LHCN-M2 (cell line): ENCODE measurements at regions not wholly inside any gene's neighbourhood (a gene's known extent, or its start where the extent isn't known, plus 50 kb on each side); places are given as distances from the start of the nearest gene placed in this dataset.
"Not testable (repeated sequence)": the region's sequence is repeated elsewhere in the genome, so short reads cannot be mapped to it uniquely, and the experiment has no call there.

Experiments
- DNase-seq: peaks from one replicate; pipeline ENCODE4 v3.0.0-alpha.2; 2012; ENCODE audit warnings: low read depth

DNA sequence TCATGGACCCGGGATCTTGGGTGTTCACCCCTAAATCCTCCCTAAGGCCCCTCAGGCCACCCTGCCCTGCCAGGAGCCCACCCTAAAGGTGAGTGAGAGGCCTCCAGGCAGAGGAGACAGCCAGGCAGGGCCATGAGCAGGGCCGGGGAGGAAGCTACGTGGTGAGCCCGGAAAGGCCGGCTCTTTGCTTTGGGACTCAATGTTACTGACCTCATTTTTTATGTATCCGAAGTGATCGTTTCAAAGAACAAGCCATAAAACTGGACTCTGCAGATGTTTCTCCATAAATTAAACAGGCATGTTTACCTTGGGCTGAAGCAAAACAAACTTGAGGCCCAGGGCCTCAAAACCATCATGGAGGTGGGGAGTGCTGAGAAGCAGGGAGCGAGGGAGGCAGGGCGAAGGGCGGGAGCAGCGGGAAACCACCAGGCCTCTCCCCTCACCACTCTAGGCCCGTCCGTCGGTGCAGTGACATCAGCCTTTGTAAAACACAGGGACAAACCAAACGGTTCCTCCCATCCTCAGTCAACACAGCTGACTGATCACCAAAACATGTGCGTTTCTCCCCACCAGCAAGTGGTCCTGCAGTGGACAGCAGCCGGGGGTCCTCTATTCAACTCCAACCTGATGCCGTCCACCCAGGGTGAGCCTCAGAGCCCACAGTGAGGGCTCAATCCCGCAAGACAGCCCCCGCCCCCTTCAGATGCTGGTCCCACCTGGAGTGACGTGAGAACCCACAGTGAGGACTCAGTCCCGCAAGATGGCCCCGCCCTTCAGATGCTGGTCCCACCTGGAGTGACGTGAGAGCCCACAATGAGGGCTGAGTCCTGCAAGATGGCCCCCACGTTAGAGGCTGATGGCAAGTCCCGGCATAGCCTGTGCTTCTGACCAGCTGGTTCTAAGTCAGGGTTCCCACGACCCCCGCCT lies 102.9 kb upstream of the LRPAP1 start:
- DNase-seq = no peak

DNA sequence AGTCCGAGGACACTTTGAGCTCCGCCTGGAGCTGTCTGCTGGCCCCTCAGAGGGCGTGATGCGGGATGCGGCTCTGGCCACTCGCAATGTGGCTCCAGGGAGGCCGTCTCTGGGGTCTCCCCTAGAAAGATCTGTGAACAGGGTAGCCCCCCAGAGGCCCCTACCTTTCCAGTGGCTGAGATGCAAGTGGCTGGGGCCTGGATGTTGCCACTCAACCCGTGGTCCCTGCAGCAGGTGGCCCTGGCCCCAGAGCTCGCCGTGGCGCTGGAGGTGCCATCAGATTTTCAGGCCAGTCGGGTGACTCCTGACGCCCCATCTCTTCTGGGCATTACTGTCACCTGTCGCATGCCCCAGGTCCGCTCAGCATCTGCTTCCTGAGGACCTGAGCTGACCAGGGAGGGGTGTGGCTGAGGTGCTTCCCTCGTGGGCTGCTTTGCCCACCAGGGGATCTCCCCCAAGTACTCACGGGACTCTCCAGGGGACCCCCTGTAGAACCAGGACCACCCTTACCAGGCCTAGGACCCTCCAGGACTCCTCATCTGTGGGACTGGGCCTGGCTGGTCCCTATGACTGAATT lies 102.1 kb upstream of the LRPAP1 start:
- no peak for DNase-seq

DNA sequence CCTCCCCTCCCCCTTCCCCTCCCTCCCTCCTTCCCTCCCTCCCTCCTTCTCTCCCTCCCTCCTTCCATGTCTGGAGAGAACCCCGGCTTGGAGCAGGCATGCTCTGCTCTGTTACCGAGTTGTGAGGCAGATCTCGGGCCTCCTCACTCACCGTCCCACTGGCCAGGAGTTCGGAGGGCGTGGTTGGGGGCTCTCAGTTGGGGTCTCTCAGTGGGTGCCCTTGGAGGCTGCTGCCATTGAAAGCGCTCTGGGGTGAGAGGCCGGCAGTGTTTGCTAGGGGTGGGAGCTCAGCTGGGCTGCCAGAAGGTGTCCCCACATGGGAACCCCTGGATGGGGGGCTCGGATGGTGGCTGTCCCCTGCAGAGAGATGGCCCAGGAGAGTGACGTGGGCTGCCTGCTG lies 101.1 kb upstream of the LRPAP1 start:
- DNase-seq = not testable (repeated sequence)

DNA sequence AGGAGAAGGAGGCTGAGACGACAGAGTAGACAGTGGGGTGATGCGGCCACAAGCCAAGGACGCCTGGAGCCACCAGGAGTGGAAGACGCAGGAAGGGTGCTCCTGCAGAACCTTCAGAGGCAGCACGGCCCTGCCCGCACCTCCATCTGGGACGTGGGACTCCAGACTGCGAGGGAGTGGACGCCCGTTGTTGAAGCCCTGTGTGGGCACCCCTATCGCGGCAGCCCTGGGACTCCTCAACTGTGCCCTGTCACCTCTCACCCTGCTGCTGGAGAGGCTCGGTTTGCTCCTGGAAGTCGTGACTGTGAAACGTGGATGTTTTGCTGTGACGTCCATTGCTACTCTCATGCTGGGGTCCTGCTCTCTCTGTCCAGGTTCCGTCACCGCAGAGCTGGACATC lies 100.6 kb upstream of the LRPAP1 start:
- not testable (repeated sequence) for DNase-seq

DNA sequence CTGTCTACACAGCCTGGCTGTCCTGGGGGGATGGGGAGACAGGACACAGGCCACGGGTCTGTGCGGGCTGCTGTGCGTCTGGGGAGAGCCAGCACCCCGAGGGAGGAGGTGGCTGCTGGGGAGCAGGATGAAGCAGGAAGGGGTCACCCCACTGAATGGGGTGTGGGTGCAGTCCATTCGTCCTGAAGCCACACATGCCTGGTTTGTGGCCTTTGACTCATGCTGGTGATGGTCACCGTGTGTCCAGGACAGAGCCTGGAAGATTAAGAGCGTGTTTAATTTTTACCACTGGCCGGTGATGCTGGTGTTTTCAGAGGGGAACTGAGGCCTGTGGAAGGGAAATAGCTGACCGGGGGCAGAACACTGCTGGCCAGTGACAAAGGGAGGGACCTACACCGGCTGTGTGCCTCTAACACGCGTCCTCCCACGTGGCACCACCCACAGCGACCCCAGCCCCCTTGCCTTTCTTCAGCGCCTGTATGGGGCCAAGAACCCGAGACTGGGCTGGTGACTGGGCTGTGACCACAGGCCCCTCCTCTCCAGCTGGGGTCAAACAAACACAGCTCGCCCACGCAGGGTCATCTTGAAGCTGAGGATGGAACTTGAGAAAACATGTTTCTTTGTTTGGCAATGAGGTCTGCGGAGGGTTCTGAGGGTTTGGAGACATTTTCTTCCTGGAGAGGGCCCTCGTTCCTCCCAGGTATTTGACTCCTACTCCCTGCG lies 99.5 kb upstream of the LRPAP1 start:
- not testable (repeated sequence) for DNase-seq

DNA sequence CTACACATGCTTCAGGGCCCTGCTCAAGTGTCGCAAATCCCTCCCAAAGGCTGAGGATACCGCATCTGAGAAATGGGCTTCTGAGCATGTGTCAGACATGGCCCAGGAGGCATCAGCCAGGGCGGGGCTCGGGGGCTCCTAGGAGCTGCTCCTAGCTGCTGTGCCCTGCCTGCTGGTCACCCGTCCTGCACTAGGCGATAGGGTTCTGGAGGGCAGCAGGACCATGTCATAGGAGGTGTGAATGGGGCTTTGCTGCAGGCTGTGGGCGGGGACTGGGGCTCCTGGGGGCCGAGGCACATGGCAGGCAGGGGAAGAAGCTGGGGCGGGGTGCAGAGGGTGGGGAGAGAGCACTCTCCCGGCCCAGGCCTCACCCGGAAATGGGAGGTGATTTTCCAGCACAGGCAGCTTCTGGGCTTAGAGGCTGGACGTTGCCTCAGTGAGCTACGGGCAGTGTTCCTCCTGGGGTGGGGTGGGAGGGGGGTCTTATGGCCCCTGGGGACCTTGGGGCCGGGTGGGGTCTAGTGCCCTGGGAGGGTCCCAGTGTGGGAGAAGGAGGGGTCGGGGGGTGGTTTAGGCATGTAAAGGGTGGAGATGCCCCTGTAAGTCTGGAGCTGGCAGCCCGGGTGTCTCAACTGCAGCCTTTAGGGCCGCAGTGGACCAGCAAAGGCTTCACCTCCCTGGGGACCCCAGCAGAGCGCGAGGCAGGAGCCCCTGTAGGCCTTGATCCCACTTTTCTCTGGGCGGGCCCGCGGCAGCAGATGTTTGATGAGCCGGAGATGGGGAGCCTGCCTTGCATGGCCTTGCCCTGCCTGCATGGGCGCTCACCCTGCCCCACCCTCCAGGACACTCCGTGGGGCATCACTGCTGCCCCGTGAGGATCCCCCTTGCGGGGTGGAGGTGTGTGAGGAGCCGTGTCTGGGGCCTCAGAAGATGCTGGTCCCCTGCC lies 98.6 kb upstream of the LRPAP1 start:
- DNase-seq = no peak

DNA sequence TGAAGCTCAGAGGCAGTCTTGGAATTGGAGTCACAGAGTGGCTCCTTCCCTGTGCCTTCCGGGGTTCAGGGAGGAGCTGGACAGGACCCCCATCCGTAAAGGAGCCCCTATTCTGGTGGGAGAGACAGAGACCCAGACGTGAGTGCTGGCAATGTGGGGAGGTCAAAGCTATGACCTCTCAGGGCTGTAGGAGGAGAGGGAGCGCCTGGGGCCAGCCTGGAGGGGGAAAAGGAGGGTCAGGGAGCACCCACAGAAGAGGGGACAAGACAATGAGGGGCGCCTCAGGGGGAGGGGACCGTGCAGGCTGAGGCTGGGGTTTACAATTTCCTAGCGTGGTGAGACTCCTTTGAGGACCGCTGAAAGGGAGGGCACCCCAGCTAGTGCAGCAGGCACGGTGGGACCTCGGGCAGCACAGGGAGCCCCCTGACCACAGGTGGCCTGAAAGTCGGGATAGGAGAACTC lies 97.9 kb upstream of the LRPAP1 start:
- DNase-seq = no peak

DNA sequence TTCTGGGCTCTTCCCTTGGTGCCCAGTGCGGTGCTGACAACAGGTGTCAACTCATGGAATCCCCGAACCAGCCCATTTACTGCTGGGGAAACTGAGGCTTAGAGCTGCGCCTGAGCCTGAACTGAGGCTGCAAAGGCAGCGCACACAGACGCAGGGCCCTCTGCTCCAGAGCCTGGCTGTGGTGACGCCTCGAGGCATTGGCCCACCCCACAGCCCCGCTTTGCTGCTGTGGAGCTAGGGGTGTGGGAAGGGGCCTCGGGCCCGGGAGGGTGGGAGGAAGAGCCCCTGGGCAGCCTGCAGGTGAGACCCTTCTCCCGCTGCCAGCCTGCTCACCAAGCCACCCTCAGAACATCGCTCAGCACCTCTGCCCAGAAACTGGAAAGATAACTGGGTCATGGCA lies 97.4 kb upstream of the LRPAP1 start:
- DNase-seq = no peak

DNA sequence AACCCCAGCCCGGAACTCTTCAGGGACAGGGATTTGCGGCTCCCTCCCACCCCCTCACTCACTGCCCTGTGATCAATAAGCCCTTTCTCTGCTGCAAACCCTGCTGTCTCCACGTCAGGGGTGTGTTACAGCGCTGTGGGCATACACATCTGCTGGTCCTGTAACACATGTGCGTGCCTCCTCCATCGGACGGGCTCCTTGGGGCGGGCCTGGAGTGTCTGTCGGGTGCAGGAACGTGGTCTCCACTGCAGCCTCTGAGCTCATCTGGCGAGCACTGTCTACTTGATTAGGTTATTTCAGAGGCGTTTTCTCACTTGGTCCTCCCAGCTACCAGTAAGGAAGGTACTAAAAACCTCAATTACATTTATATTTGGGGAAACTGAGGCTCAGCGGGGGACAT lies 97.0 kb upstream of the LRPAP1 start:
- DNase-seq = not testable (repeated sequence)

DNA sequence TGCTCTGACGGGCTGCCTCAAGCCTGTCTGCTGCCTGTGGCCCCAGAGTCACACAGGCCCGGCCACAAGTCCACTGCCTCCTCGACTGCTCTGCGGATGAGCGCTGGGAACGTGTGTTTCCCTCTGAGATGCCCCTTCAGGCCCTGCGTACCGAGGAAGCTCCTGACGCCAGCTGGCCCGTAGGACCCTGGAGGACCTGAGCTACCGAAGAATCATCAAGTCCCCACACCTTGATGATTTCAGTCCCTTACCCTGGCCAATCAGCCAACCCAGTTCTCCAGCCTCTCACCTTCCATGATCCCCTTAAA lies 96.6 kb upstream of the LRPAP1 start:
- no peak for DNase-seq

DNA sequence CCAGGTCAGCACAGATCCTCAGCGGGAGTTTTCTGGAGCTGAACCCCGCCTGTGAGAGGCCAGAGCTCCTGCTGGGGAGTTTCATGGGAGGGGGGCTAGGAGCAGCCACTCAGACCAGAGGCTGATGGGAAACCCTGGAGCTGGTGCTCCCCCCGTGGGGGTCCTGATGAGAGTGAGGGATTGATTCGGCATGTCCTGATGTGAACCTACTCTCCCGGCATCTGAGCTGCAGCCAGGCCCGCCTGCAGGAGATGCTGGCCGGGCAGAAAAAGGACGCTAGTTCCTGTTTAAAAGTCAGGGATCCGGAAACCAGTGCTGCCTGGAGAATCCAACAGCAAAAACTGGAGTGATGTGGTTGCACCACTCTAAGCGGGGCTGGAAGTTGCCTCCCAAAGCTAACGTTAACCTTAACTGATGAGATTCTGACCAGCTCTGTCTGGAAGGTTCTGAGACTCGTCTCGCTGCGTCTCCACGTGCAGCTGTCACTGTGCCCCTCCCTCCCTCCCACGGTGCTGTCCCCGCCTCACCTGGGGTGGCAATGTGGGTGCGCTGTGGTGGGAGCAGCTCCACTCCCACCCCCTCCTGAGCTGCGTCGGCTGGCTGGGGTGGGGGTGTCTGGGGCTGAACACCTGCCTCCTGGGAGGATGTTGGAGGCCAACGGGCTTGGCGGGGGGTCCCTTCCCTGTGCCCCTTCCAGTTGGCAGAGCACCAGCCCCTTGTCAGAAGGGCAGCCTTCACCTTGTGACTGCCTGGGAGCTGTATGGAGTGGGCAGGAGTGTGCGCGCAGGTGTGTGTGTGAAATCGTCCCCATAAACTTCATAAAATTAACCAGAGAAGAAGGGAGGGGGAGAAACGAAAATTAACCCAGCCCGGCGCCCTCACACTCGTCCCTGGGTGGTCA lies 96.0 kb upstream of the LRPAP1 start:
- not testable (repeated sequence) for DNase-seq

DNA sequence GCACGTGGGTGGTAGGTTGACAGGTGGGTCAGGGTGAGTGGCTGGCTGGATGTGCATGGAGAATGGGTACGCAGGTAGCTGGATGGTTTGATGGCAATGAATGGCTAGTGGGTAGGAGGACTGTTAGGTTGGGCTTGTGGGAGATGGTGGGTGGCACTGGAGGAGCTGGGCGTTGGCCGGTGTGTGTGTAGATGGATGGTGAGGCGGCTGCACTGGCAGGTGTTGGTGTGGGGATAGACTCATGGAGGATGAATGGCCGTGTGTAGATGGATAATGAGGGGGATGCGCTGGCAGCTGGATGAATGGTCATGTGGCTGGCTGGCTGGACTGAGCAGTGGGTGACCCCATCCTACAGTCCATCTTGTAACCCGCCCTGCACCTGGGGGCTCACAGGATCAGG lies 95.2 kb upstream of the LRPAP1 start:
- DNase-seq = not testable (repeated sequence)

DNA sequence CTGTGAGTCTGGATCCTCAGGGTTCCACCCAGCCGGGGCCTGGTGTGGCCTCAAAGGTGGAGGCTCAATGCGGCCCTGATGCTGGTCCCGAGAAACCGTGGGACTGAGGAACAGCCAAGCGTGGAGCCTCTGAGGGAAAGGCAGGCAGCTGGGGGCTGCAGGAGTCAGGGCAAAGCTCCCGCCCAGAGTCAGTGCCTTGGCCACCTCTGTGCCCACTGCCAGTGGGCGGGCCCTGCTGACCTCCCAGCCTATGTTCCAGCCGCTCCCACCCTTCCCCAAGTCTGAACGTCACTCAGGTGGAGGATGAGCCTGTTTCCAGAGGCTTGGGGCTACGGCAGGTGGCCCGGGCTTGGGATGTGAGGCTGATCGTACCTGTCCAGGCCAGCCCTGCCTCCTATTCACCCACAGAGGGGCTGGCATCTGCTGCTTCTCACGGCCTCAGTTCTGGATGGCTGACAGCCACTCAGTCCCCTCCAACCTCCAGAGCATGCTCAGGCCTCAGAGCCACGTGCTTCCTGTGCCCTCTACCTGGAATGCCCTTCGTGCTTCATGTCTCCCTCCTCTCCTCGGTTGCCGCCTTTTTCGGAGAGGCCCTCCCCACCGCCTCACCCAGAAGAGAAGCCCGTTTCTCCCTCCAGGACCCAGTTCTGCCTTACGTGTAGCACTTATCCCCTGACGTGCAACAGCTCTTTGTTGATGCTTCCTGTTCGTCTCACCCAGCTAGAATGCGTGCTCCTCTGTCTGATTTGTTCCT lies 94.1 kb upstream of the LRPAP1 start:
- not testable (repeated sequence) for DNase-seq

DNA sequence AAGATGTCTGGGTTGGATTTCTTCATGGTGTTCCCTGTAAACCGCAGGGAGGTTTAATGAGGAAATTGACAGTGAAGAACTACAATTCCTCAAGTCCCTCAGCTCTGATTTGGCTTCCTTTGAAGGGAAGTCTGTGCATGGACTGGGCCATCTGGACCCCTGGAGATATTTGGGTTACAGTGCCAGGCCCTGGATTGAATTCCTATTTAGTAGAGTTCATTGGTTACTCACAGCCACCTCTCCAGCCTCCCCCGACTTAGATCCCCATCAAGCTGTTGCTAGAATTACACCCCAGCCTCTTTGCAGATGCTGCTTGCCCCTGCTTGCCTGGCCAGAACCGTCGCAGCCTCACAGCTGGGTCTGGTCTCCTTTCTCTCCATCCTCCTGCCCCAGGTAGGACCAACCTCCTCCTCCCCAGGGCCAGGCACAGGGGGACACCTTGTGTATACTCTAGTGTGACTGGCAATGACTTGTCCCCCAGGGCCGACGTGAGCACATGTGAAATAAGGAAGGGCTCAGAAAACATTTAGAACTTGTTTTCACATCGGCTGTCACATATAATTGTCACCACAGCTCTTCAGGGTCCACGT lies 93.2 kb upstream of the LRPAP1 start:
- DNase-seq = not testable (repeated sequence)

DNA sequence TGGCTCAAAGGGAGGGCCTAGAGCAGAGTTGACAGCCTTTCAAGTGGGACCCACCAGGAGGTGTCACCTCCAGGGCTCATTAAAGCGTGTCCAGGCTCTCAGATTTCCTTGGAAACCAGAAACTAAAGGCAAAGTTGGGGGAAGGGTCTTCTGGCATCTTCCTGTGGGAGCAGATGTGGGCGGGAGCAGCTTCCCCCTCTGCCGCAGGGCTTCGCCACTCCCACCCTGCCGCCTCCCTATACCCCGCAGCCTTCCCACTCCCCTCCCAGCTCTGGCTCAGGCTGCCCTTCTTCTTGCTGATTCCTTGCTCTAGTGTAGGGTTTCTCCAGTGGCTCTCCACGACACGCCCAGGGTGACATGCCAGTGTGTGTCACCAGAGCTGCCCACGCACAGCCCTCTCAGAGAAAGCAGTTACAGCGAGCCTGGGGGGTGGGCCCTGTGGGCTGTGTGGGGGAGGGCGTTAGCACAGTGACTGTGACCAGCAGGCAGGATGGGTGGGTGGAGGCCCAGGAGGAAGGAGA lies 91.6 kb upstream of the LRPAP1 start:
- not testable (repeated sequence) for DNase-seq

DNA sequence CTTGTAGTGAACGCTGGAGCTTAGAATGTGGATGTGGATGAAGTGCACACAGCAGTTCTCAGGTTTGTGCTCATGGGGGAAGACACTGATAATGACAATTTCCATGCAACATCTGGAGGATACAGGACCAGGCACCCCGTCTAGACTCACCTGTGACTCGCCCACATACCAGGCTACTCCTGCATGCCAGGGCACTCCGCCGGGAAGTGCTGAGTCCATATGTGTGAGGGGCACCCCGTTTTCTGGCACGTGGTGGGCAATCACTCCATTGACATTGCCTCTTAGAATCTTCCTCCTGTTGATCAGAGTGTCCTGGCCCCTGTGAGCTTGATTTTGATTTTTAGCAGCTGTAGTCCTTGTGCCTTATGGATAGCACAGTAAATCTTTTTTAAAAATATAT lies 90.9 kb upstream of the LRPAP1 start:
- no peak for DNase-seq

DNA sequence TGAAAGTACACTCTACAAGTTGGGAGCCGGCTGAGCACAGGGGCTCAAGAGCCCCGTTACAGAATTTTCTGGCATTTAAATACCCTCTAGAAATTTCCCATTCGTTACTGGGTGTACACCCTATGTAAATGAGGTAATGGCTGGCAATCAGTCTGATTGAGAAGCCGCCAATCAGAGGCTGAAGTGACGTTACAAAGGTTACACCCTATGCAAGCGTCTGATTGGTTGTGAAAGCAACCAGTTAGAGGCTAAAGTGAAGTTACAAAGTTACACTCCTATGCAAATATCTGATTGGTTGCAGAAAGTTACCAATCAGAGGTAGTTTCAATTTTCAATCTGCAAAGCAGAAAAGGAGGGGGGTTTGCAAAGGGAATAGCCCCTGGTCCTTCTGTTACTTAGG lies 88.1 kb upstream of the LRPAP1 start:
- not testable (repeated sequence) for DNase-seq

DNA sequence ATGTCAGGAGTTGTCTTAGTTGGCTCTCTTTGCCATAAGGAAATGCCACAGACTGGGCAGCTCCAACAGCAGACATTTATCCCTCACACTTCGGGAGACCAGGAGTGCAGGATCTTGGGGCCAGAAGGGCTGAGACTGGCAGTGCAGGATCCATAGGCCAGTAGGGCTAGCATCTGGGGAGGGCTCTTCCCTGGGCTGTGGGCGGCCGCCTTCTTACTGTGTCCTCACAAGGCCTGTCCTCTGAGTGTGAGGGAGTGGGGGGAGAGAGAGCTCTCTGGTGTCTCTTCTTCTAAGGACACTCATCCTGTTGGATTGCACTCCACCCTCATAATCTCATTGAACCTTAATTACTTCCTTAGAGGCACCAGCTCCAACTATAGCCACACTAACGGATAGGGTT lies 87.5 kb upstream of the LRPAP1 start:
- not testable (repeated sequence) for DNase-seq

DNA sequence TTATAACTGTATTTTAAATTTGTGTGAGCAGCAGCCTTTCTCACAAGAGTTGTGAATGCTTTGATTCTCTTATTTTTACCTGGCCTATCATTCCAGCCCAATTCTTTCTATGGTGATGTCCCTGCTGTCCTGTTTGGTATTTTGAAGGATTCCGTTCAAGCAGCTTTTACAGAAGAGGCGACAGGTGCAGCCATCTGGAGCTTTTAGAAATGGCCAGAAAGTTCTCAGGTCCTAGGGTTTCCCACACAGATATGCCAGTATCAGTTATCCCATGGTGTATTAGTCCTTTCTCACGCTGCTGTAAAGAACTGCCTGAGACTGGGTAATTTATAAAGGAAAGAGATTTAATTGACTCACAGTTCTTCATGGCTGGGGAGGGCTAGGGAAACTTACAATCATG lies 86.1 kb upstream of the LRPAP1 start:
- DNase-seq = not testable (repeated sequence)
